GM21515 (cell line): ENCODE measurements at regions not wholly inside any gene's neighbourhood (a gene's known extent, or its start where the extent isn't known, plus 50 kb on each side); places are given as distances from the start of the nearest gene placed in this dataset.
"Not testable (repeated sequence)": the region's sequence is repeated elsewhere in the genome, so short reads cannot be mapped to it uniquely, and the experiment has no call there.

ENCODE experiments used
- ATAC-seq: cut with Tn5 transposase; IDR thresholded peaks from one replicate; pipeline ENCODE4 v1.9.1; 2021; ENCODE audit not compliant: unreplicated experiment

DNA sequence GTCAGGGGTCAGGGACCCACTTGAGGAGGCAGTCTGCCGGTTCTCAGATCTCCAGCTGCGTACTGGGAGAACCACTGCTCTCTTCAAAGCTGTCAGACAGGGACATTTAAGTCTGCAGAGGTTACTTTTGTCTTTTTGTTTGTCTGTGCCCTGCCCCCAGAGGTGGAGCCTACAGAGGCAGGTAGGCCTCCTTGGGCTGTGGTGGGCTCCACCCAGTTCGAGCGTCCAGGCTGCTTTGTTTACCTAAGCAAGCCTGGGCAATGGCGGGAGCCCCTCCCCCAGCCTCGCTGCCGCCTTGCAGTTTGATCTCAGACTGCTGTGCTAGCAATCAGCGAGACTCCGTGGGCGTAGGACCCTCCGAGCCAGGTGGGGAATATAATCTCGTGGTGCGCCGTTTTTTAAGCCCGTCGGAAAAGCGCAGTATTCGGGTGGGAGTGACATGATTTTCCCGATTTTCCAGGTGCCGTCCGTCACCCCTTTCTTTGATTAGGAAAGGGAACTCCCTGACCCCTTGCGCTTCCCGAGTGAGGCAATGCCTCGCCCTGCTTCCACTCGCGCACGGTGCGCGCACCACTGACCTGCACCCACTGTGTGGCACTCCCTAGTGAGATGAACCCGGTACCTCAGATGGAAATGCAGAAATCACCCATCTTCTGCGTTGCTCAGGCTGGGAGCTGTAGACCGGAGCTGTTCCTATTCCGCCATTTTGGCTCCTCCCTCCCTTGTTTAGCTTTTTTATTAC lies 268.6 kb upstream of the SATB1 start:
- not testable (repeated sequence) for ATAC-seq

- ATAC-seq: no peak
Measured at GRCh38 chr3:18687286-18687685, 262.1 kb upstream of the SATB1 start.

GRCh38 chr3:18683900-18684299 lies 258.8 kb upstream of the SATB1 start:
- ATAC-seq: no peak

DNA sequence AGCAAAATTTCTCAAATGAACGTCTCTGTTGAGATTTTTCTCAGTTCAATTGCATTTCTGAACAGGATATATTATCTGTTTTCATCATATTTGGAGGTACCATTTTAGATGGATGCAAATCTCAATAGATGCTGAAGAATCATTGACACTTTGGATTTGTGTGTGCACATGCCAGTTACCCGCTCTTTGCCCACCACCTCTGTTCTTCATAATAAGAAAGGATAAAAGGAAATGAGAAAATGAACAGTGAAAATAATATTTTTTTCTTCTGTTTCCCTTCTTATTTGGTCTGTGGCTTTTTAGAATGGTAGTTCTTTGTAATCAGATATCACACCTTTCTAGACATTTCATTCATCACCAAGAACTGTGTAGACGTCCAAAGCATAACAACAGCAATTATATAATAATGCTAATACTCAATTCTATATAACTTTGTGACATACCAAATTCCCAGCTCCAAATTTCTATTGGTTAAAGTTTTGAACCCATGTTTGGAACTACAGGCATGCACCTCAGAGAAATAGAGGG lies 256.7 kb upstream of the SATB1 start:
- no peak for ATAC-seq

GRCh38 chr3:18680758-18681157 lies 255.6 kb upstream of the SATB1 start:
- ATAC-seq: no peak

- no peak for ATAC-seq
Measured at GRCh38 chr3:18679238-18679637, 254.1 kb upstream of the SATB1 start.

DNA sequence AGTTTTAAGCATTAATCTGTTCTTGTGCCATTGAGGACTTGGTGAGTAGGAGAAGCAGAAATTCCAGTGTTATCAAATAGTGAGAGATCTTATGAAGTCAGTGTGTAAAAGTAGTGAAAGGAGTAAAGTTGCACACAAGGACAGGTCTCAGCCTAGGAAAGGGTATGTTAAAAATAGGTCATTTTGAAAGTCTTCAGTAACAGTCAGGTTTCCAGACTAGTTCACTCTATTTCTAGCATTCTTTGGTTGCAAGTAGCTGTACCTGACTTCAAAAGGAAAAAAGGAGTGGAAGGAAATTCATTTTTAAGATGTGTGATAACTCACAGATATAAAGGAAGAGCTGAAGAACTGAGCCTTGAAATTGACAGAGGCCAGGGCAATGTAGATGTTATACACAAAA lies 250.1 kb upstream of the SATB1 start:
- ATAC-seq: no peak

DNA sequence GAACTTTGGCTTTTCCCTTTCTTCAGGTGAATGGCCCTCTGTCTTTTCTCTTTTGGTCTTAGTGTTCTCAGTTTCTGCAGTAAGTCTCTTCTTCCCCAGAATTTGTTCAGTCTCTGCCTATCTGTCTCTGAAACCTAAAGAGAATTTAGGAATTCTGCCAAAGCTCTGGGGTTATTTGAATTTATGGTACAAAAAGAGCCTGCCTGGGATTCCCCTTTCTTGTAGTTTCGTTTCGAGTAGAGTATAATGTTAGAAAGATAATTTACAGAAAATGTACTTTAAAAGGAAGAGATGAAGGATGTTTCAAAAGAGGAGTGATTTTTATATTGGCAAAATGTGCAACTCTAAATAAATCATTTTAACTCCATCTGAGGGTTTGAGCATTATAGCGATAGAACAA lies 247.4 kb upstream of the SATB1 start:
- peak; percentile 50 for ATAC-seq

DNA sequence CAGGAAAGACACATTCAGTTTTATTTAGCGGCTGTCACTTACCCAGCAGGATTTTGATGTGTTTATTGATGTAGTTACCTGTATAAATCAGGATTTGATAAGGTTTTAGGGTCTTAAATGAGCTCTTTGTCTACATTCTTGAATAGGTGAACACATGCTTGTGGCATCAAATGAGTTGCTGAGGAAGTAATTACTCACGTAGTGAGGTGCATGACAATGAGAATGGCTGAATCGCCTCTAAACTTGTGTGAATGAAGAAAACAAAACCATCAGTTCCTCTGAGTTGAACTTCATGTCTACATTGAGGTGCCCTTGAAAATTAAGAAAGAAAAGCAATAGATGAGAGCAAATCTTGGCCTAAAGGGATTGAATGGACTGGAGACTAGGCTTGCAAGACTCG lies 245.6 kb upstream of the SATB1 start:
- no peak for ATAC-seq

DNA sequence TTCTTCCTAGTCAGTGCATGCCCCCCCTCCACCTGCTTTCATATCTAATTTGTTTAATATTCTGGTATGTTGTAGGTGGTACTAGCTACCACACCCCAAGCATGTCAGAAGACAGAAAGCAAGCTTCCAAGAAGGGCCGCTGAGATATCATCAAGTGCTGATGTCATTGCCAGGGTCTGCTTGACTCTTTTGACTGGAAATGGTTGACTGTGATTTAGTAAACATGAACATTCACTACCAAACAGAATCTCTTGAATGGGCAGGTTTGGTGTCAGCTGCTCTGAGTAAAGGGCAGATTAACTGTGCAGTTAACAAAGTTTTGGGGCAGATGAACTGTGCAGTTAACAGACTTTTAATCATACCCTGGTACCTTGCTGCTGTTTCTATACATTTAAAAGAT lies 244.2 kb upstream of the SATB1 start:
- ATAC-seq: no peak

GRCh38 chr3:18667552-18667951 lies 242.4 kb upstream of the SATB1 start:
- ATAC-seq: no peak

DNA sequence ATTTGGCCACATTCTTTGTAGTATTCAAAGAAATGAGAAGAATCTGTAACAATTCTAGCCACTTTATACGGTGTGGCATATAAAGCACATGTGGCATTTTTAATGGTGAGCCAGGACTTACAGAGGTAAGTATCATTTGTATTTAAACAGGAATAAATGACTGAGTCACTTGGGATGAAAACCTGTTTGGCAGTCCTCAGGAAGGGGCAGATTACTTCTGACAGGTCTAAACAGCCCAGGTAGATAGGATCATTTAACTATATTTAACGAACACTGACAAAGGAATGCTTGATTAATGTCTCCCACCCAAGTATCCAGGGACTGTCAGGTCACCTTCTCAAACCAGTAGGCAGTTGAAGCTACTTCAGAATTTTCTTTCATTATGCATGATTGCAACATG lies 241.5 kb upstream of the SATB1 start:
- no peak for ATAC-seq

DNA sequence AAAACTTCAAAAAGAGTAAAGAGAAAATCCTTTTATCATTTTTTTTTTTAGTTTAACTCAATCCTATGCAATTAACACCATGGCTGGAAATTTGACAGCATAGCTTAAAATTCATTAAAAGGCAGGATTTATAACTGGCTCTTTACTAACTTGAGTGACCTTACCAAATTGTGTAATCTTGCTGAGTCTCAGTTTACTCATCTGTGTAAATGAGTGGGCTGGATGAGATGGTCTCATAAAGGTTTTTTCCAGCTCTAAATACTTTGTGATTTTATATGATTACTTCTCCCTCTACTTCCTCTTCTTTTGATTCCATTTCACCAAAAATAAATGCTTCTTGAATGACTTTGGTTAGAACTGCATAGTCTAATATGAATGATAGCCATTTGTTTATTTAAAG lies 234.9 kb upstream of the SATB1 start:
- no peak for ATAC-seq

DNA sequence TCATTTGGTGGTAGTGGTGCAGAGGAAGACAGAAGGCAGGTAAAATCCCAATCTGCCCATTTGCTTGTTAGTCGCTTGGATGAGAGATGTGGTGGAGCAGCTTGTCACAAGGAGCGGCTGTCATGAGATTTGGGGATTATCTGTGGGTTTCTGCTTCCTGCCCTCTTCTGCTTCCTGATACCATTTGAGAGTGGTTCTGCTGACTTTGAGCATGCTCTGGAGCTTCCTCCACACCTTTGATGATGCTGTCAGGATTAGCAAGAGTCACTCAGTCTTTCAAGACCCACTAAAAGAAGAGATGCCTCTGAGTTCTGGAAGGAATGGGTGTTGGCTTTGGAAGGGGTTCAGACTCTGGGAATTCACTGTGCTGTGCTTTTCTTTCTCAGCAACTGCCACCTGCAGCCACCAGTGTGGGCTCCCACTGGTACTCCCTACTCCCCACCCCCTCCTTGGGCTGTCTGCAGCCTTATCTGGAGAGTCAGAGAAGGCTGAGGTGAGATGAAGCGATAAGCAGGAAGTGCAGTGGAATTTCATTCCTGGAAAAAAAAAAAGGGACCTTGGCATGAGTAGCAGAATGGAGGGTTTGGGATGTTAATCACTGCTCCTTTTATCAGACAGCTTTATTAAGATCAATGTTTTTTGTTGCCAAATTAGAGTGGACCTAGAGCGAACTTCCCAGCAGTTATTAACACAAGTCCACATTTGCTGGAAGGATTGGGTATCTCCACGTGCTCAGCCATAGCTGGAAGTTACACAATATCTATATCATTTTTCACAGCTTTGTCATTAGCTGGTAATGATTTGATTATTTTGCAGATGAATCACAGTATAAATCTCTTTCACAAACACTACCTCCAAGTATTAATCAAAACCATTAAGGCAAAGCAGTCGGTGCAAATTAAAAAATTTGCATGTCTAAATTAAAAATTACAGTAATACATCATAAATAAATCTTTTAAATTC lies 233.0 kb upstream of the SATB1 start:
- no peak for ATAC-seq

GRCh38 chr3:18656866-18657265 lies 231.7 kb upstream of the SATB1 start:
- ATAC-seq: no peak

DNA sequence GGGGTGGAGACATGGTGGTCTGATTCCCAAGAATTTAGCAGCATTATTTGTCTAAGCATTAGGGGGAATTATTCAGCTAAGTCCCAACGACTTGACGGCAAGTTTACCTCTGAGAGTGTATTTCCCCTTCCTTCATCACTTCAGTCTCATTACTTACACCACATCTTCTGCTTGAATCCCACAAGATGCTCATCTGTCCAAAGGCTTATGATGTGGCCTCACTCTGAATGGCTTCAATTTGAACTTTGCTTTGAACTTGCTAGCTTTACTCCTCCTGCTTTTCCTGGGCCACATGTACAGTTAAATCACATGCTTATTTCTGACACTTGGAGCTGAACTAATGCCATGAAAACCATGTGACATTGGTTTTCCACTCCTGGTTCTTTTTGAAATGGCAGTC lies 231.3 kb upstream of the SATB1 start:
- ATAC-seq: no peak

DNA sequence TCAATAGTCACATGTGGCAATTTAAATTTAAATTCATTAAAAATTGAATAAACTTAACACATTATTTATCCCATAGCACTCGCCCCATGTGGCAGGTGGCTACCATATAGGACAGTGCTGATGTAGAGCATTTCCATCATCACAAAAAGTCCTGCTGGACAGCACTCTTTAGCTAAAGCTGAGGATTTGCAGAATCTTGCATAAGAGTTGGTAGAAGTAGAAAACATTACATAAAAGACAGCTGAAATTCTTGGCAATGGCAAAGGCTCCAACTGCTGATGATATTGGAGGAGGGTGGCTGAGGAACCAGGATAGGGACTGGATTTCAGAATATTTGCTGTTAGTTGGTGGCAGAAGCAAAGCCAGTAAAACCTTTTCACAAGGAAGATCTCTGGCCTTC lies 230.7 kb upstream of the SATB1 start:
- ATAC-seq: no peak

GRCh38 chr3:18652781-18653180 lies 227.6 kb upstream of the SATB1 start:
- no peak for ATAC-seq

GRCh38 chr3:18650731-18651130 lies 225.6 kb upstream of the SATB1 start:
- ATAC-seq: no peak

DNA sequence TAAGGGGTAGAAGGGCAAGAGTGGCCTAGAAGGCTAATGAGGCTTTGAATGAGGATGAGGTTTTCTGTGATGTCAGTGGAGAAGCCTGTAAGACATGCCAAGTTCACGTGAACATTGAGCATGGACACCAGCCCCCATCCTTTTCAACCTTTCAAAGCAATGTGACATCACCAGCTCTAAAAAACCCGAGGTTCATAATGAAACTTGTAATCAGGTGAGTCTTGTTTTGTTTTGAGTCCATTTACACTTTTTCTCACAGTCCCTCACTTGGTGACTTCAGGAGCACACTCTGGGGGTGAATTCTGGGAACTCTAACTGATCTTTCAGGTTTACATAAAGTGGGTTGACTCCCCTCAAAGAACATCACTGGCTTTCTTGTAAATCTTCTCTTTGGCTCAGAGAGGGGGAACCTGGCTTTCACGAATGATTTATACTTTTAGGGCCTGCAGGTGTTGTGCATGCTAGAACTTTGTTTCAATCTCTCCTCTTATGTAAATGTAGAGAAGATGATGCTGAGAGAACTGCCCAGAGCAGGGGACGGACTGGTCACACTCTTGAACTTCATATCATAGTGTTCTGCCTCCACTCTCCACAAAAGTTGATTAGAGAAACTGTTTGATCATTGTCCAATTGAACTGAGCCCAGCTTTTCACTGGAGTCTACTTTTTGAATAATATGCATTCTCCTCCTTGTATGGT lies 224.7 kb upstream of the SATB1 start:
- ATAC-seq: peak; percentile 86

- ATAC-seq: no peak
Measured at GRCh38 chr3:18648868-18649462, 223.8 kb upstream of the SATB1 start.
